GM12891 (cell line): ENCODE measurements at regions not wholly inside any gene's neighbourhood (a gene's known extent, or its start where the extent isn't known, plus 50 kb on each side); places are given as distances from the start of the nearest gene placed in this dataset.

Source experiments
- DNase-seq: peaks from one replicate; pipeline ENCODE4 v3.0.0; 2011; ENCODE audit warnings: low spot score; ENCODE audit not compliant: insufficient read length
- FAIRE-seq: peaks from 2 replicates; lab custom pipeline; 2011; peaks lifted over from hg19 to GRCh38; lab: Jason Lieb, UNC
- PAX5 ChIP-seq: IDR thresholded peaks from 2 replicates; pipeline ENCODE4 v1.6.1; 2011; ENCODE audit warnings: low read length, moderate library complexity, mild to moderate bottlenecking; ENCODE audit not compliant: insufficient read depth, severe bottlenecking
- POLR2A ChIP-seq: IDR thresholded peaks from 2 replicates; pipeline ENCODE4 v1.6.1; 2011; ENCODE audit warnings: low read depth, low read length, control low read depth
- POLR2AphosphoS5 ChIP-seq: IDR thresholded peaks from 2 replicates; pipeline ENCODE4 v1.6.1; 2011; ENCODE audit warnings: low read depth, low read length, control low read depth
- POU2F2 ChIP-seq: IDR thresholded peaks from 2 replicates; pipeline ENCODE4 v1.6.1; 2011; ENCODE audit warnings: low read depth, mild to moderate bottlenecking, control low read depth, low read length, moderate library complexity
- SPI1 ChIP-seq: IDR thresholded peaks from 2 replicates; pipeline ENCODE4 v1.6.1; 2011; ENCODE audit warnings: low read depth, low read length, control low read depth
- TAF1 ChIP-seq: IDR thresholded peaks from 2 replicates; pipeline ENCODE4 v1.6.1; 2011; ENCODE audit warnings: low read depth, low read length, control low read depth

DNA sequence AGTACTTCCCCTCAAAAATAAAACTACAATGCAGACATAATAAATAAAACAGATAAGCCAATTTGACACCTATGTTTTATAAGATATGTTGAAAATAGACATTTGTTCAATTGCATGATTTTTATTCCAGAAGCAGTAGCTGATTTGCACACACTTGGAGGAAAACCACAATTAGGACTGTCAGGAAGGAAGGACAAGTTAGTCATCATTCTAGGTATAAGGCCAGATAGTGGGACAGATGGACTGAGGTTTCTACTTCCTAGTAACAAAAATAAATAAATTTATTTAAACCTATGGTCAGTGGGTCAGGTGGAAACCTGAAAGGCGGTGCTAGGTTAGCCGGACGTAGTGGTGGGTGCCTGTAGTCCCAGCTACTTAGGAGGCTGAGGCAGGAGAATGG lies 141.8 kb upstream of the RASSF8 start:
- FAIRE-seq (no peak), DNase-seq (no peak)
- TF ChIP-seq PAX5 (no peak), POLR2AphosphoS5 (no peak), SPI1 (no peak), TAF1 (no peak), POLR2A (no peak)

- TF ChIP-seq POLR2AphosphoS5 (no peak), SPI1 (no peak), POU2F2 (no peak), PAX5 (no peak), TAF1 (no peak), POLR2A (no peak)
- no peak for FAIRE-seq
- no peak for DNase-seq
These were observed 141.3 kb upstream of the RASSF8 start for GRCh38 chr12:25817166-25817565.

- no peak for TF ChIP-seq PAX5
- TF ChIP-seq POLR2AphosphoS5 = no peak
- no peak for TF ChIP-seq TAF1
- no peak for TF ChIP-seq POU2F2
- TF ChIP-seq SPI1 = no peak
- no peak for TF ChIP-seq POLR2A
- DNase-seq (no peak), FAIRE-seq (no peak)
These were observed 139.7 kb upstream of the RASSF8 start for GRCh38 chr12:25818596-25819390.

- TF ChIP-seq POLR2AphosphoS5 (no peak), POU2F2 (no peak), SPI1 (no peak), POLR2A (no peak), TAF1 (no peak), PAX5 (no peak)
- FAIRE-seq = no peak
- DNase-seq = no peak
These were observed 138.8 kb upstream of the RASSF8 start for GRCh38 chr12:25819691-25820090.

- FAIRE-seq = no peak
- TF ChIP-seq PAX5 (no peak), POU2F2 (no peak), SPI1 (no peak), POLR2A (no peak), POLR2AphosphoS5 (no peak), TAF1 (no peak)
- DNase-seq = no peak
These were observed 136.2 kb upstream of the RASSF8 start for GRCh38 chr12:25822281-25822680.

GRCh38 chr12:25824734-25825133 lies 133.7 kb upstream of the RASSF8 start:
- TF ChIP-seq PAX5 (no peak), SPI1 (no peak), POLR2A (no peak), TAF1 (no peak), POLR2AphosphoS5 (no peak), POU2F2 (no peak)
- DNase-seq (no peak), FAIRE-seq (no peak)

- TF ChIP-seq PAX5 = no peak
- TF ChIP-seq POLR2A = no peak
- no peak for TF ChIP-seq TAF1
- TF ChIP-seq SPI1 = no peak
- TF ChIP-seq POLR2AphosphoS5 = no peak
- TF ChIP-seq POU2F2 = no peak
- no peak for DNase-seq
These were observed 133.0 kb upstream of the RASSF8 start for GRCh38 chr12:25825446-25825845.

GRCh38 chr12:25827141-25827540 lies 131.3 kb upstream of the RASSF8 start:
- no peak for TF ChIP-seq PAX5
- TF ChIP-seq POU2F2 = no peak
- TF ChIP-seq POLR2A = no peak
- no peak for TF ChIP-seq TAF1
- TF ChIP-seq SPI1 = no peak
- TF ChIP-seq POLR2AphosphoS5 = no peak
- FAIRE-seq (no peak), DNase-seq (no peak)

More at GRCh38 chr12:25825446-25825845, 133.0 kb upstream of the RASSF8 start:
- FAIRE-seq = no peak

DNA sequence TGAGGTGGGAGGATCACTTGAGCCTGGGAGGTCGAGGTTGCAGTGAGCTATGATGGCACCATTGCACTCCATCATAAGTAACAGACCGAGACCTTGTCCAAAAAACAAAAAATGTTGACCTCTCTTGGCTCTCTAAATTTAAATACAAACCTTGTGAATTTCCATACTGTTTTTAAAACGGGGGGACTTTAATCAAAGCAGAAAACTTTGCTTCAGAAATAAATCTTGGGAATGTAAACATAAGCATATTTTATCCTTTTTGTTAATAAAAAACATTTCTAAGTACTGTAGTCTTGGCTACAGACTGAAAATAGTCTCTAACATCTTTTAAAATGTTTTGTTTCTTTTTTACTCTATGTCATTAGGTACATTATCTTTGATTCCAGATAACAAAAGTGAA lies 130.7 kb upstream of the RASSF8 start:
- FAIRE-seq (no peak), DNase-seq (no peak)
- TF ChIP-seq SPI1 = no peak
- no peak for TF ChIP-seq POLR2A
- TF ChIP-seq POU2F2 = no peak
- TF ChIP-seq POLR2AphosphoS5 = no peak
- no peak for TF ChIP-seq TAF1
- TF ChIP-seq PAX5 = no peak

DNA sequence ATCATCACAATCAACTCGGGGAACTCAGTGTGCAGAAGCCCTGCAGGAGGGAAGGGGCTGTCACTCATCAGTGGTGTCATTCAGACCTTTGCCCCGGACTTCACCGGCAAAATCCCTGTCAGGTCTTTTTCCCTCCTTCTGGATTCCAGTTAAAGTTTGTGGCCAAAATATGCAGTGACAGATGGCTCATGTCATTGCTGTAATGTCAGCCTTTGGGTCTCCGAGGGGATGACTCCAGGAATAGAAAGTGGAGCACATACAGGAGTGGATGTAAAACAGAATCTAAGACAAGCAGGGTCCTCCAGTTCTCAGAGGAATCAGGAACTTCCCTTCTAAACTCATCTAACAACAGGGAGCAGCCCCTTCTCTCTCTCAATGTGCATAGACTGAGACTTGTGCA lies 130.3 kb upstream of the RASSF8 start:
- no peak for FAIRE-seq
- DNase-seq = no peak
- no peak for TF ChIP-seq POLR2A
- TF ChIP-seq TAF1 = no peak
- no peak for TF ChIP-seq PAX5
- TF ChIP-seq SPI1 = no peak
- no peak for TF ChIP-seq POLR2AphosphoS5
- TF ChIP-seq POU2F2 = no peak
